Vagina (tissue), 2 donors: ENCODE measurements at regions not wholly inside any gene's neighbourhood (a gene's known extent, or its start where the extent isn't known, plus 50 kb on each side); places are given as distances from the start of the nearest gene placed in this dataset.

ENCODE experiments used
- DNase-seq, 2 donors: peaks; one replicate each; pipeline ENCODE4 v3.0.0-alpha.2; 2017; ENCODE audit errors: extremely low spot score in 2 of 2
- H3K27ac ChIP-seq: fragments of 200-600 bp; sonication (generic); one replicate; pipeline ENCODE4 v1.5.1; 2019
- H3K27me3 ChIP-seq: fragments of 200-600 bp; sonication (generic); one replicate; pipeline ENCODE4 v1.5.1; 2019
- H3K36me3 ChIP-seq, 2 donors: fragments of 200-600 bp; sonication (generic); one replicate each; pipeline ENCODE4 v1.5.1; 2017 to 2019
- H3K4me1 ChIP-seq: fragments of 200-600 bp; sonication (generic); one replicate; pipeline ENCODE4 v1.5.1; 2019
- H3K4me3 ChIP-seq, 2 donors: fragments of 200-600 bp; sonication (generic); 1 replicate in 1 of 2; 2 replicates in 1 of 2; pipeline ENCODE4 v1.5.1; 2016 to 2019
- H3K9me3 ChIP-seq: fragments of 200-600 bp; sonication (generic); one replicate; pipeline ENCODE4 v1.5.1; 2019
- POLR2A ChIP-seq, 2 donors: fragments of 450-650 bp; IDR thresholded peaks; one replicate each; pipeline ENCODE4 v1.6.1; 2017; ENCODE audit warnings: antibody characterized with exemption in 2 of 2, mild to moderate bottlenecking in 2 of 2, moderate library complexity in 2 of 2
- POLR2AphosphoS5 ChIP-seq, 2 donors: sonication (generic); formaldehyde crosslinking; IDR thresholded peaks; one replicate each; pipeline ENCODE4 v1.9.0; 2017; ENCODE audit warnings: antibody characterized with exemption in 2 of 2, mild to moderate bottlenecking in 2 of 2, low read depth in 1 of 2; ENCODE audit not compliant: insufficient read depth in 1 of 2
- intact Hi-C: fragments of 100-400 bp; cut with DNase I; formaldehyde crosslinking; loops from one replicate; pipeline ENCODE4 v1.15.1; 2023
- TF ChIP-seq, protein P1 (sequence below), 3 experiments: fragments of 450-650 bp in 2 of 3; fragments of 200-600 bp in 1 of 3; sonication (generic) in 1 of 3; IDR thresholded peaks; one replicate each; pipeline ENCODE4 v1.5.1; 2017 to 2019; ENCODE audit warnings: antibody characterized with exemption in 3 of 3, mild to moderate bottlenecking in 2 of 3, moderate library complexity in 2 of 3

DNA sequence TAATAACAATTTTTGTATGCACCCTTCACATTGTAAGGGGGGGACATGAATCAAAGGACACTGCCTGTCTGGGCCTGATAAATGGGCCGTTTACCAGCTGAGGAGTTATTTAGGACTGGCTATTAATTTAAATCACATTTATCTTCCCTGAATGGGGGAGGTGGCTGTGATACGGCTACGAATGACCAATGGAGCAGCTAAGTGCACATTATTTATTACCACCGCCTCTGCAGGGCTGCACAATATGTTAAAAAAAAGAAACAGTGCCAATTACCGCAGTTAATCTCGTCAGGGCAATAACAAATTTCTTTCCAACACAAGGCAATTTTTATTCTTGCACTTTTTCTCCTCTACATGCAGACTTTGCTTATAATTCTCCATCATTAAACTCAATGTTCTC lies 318.4 kb downstream of the IRX2 start:
- no peak overlapping the region for H3K27ac ChIP-seq
- H3K36me3 ChIP-seq = no peaks in the 10 kb centered on the region
- no peaks in the 10 kb centered on the region for H3K27me3 ChIP-seq
- TF ChIP-seq, protein P1, sequence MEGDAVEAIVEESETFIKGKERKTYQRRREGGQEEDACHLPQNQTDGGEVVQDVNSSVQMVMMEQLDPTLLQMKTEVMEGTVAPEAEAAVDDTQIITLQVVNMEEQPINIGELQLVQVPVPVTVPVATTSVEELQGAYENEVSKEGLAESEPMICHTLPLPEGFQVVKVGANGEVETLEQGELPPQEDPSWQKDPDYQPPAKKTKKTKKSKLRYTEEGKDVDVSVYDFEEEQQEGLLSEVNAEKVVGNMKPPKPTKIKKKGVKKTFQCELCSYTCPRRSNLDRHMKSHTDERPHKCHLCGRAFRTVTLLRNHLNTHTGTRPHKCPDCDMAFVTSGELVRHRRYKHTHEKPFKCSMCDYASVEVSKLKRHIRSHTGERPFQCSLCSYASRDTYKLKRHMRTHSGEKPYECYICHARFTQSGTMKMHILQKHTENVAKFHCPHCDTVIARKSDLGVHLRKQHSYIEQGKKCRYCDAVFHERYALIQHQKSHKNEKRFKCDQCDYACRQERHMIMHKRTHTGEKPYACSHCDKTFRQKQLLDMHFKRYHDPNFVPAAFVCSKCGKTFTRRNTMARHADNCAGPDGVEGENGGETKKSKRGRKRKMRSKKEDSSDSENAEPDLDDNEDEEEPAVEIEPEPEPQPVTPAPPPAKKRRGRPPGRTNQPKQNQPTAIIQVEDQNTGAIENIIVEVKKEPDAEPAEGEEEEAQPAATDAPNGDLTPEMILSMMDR (IDR thresholded peaks at IDR 0.05) = no peak
- no peak for TF ChIP-seq POLR2AphosphoS5 (IDR thresholded peaks at IDR 0.05; ENCODE audit: insufficient read depth in 1 of 2, low read depth in 1 of 2)
- TF ChIP-seq POLR2A (IDR thresholded peaks at IDR 0.05) = no peak
- peak in 1 of 2 donors; percentile 13 for DNase-seq
- H3K9me3 ChIP-seq = no peaks in the 10 kb centered on the region
- intact Hi-C loops = no loop called here
- H3K4me1 ChIP-seq = no peaks in the 10 kb centered on the region
- H3K4me3 ChIP-seq = no peak overlapping the region

DNA sequence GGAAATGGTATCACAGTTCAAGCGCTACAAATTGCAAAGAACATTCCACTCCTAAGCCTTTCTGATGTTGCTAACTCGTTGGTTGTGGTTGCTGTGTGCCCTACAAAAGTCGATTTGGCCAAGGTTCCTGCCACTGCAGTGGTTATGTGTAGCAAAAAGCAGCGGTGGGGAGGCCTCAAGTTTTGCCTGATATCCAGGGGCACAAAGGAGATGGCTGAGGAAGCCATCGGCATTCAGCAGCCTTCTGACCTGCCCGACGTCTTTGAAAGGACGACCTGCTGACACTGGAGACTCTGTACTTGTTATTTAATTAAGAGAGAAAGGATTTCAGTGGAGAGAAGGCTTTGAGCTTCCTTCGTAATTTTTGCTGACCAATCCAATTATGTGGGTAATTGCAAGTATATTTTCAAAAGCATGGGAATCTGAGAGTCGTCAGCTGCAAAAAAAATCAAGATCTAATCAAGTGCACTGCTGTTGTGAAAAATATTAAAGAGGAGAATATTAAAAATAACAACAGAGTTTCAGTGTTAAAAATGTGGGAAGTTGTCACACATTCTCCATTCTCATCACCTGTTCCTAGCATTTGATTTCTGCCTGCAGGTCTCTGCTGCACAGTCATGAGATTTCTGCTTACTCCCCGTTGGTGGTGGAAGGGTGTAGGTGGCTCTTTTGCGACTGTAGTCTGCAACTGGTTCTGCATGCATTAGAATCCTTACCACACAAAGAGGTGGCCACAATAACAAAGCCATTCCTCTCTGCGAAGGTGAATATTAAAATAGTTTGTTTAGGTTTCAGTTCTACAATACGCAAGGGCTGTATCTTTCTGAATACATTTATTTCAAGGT lies 319.2 kb downstream of the IRX2 start:
- no peaks in the 10 kb centered on the region for H3K27me3 ChIP-seq
- peak in 1 of 2 donors; percentile 70 for DNase-seq
- no peak overlapping the region for H3K4me3 ChIP-seq
- H3K27ac ChIP-seq = no peak overlapping the region
- no peaks in the 10 kb centered on the region for H3K9me3 ChIP-seq
- intact Hi-C loops = no loop called here
- H3K36me3 ChIP-seq = no peaks in the 10 kb centered on the region
- TF ChIP-seq POLR2AphosphoS5 (IDR thresholded peaks at IDR 0.05; ENCODE audit: insufficient read depth in 1 of 2, low read depth in 1 of 2) = no peak
- no peaks in the 10 kb centered on the region for H3K4me1 ChIP-seq

DNA sequence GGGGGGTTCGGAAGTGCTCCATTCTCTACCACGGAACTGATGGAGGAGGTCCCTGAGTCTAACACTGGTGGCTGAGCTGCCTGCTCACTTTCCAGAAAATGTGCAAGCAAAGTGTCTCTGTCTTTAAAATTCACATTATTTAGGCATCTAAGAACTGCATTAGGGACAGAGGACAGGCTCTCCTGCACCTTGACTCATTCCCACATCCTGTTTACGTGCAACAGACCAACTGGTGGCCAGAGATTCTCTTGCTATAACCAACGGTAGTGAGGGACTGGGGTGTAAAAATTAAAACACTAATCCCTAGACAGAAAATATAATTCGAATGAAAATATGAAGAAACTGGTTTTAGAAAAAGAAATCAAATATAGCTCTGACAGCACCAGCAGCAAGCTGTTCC lies 320.9 kb downstream of the IRX2 start:
- Histone ChIP-seq H3K27me3 (no peaks in the 10 kb centered on the region), H3K27ac (no peak overlapping the region), H3K4me3 (no peak overlapping the region), H3K36me3 (no peaks in the 10 kb centered on the region), H3K9me3 (no peaks in the 10 kb centered on the region), H3K4me1 (no peaks in the 10 kb centered on the region)
- DNase-seq = peak in 1 of 2 donors; percentile 37
- intact Hi-C loops = no loop called here
- TF ChIP-seq, protein P1 (IDR thresholded peaks at IDR 0.05) = no peak
- TF ChIP-seq POLR2A (IDR thresholded peaks at IDR 0.05) (no peak), POLR2AphosphoS5 (IDR thresholded peaks at IDR 0.05; ENCODE audit: insufficient read depth in 1 of 2, low read depth in 1 of 2) (no peak)

DNA sequence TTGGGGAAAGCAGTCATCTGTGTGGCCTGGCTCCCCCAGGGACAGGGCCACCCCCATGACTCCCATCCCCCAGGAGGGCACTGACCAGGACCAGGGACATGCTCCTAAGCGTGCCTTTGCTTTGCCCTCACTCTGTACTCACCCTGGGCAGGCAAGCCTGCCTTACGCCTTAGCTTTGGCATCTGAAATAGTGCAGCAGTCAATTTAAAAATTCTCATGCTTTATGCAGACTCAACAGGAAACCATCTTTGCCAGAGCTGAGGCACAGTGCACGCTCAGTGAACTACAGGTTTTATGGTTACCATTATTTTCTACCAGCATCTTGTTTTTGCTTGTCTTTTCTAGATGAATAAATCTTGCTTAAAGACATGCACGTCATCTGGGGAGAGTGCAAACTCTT lies 323.5 kb downstream of the IRX2 start:
- Histone ChIP-seq H3K4me3 (no peak overlapping the region), H3K27ac (no peak overlapping the region), H3K4me1 (no peaks in the 10 kb centered on the region), H3K36me3 (no peaks in the 10 kb centered on the region), H3K27me3 (no peaks in the 10 kb centered on the region), H3K9me3 (no peaks in the 10 kb centered on the region)
- TF ChIP-seq, protein P1 (IDR thresholded peaks at IDR 0.05) = no peak
- TF ChIP-seq POLR2A (IDR thresholded peaks at IDR 0.05) = no peak
- TF ChIP-seq POLR2AphosphoS5 (IDR thresholded peaks at IDR 0.05; ENCODE audit: insufficient read depth in 1 of 2, low read depth in 1 of 2) = no peak
- intact Hi-C loops = no loop called here
- DNase-seq = peak in 1 of 2 donors; percentile 44

DNA sequence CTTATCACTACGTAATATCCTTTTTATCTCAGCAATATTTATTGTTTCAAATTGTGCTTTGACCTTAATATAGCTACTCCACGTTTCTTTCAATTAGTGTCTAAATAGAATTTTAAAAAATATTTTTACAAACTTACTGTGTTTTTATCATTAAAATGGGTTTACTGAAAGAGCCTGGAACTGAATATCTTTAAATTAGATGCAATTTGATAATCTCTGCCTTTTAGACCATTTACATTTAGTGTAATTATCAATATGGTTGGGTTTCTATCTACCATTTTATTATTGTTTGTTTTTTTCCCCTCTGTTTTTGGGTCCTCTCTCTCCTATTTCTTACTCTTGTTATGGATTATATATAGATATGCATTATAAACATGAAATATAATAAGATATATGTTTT lies 327.8 kb downstream of the IRX2 start:
- H3K4me1 ChIP-seq = no peaks in the 10 kb centered on the region
- DNase-seq = no peak
- no peaks in the 10 kb centered on the region for H3K27me3 ChIP-seq
- H3K4me3 ChIP-seq = no peak overlapping the region
- H3K9me3 ChIP-seq = no peaks in the 10 kb centered on the region
- TF ChIP-seq POLR2AphosphoS5 (IDR thresholded peaks at IDR 0.05; ENCODE audit: insufficient read depth in 1 of 2, low read depth in 1 of 2) = no peak
- TF ChIP-seq, protein P1 (IDR thresholded peaks at IDR 0.05) = no peak
- TF ChIP-seq POLR2A (IDR thresholded peaks at IDR 0.05) = no peak
- H3K36me3 ChIP-seq = no peaks in the 10 kb centered on the region
- no peak overlapping the region for H3K27ac ChIP-seq
- intact Hi-C loops = no loop called here
